GM12873 (cell line): ENCODE measurements at regions not wholly inside any gene's neighbourhood (a gene's known extent, or its start where the extent isn't known, plus 50 kb on each side); places are given as distances from the start of the nearest gene placed in this dataset.

Source experiments
- TF ChIP-seq, protein P1 (sequence below): IDR thresholded peaks from 2 replicates; pipeline ENCODE4 v1.5.1; 2012; ENCODE audit warnings: low read depth, mild to moderate bottlenecking, moderate library complexity, low read length, control low read depth; ENCODE audit not compliant: insufficient read depth; ENCODE audit errors: missing control alignments

DNA sequence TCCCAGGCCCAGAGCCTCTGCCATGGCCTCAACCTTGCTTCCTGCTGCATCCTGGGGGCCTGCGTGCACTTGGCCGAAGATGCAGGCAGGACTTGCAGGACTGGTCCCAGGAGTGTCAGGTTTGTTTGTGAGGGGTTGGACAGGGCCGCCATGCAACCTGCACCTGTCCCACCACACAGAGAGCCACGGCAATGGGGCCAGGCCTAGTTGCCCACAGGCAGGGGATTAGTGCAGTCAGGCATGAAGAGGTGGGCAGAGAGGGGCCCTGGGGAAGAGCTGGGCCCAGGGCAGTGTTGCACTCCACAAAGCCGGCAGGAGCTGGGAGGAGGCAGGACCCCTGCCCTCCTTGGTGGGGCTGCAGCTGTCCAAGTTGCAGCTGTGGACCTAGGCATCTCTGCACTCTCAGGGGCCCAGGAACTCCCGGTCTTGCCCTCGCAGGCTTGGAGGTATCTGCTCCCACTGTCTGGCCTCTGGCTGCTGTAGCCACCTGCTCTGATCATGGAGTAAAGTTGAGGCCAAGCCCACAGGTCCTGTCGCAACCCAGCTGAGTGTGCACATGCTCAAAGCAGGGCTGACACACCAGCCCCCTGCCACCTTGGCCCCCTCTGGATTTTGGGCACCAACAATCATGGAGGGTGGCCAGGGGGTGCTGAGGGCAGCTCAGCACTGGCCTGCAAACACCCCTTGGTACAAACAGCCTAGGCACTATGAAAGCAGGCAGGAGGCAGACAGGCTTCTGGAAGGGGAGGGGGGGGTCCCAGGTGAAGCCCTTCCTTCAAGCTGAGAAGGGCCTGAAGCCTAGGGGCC, 190.4 kb upstream of the PCDH10 start:
- TF ChIP-seq, protein P1, sequence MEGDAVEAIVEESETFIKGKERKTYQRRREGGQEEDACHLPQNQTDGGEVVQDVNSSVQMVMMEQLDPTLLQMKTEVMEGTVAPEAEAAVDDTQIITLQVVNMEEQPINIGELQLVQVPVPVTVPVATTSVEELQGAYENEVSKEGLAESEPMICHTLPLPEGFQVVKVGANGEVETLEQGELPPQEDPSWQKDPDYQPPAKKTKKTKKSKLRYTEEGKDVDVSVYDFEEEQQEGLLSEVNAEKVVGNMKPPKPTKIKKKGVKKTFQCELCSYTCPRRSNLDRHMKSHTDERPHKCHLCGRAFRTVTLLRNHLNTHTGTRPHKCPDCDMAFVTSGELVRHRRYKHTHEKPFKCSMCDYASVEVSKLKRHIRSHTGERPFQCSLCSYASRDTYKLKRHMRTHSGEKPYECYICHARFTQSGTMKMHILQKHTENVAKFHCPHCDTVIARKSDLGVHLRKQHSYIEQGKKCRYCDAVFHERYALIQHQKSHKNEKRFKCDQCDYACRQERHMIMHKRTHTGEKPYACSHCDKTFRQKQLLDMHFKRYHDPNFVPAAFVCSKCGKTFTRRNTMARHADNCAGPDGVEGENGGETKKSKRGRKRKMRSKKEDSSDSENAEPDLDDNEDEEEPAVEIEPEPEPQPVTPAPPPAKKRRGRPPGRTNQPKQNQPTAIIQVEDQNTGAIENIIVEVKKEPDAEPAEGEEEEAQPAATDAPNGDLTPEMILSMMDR = no peak

DNA sequence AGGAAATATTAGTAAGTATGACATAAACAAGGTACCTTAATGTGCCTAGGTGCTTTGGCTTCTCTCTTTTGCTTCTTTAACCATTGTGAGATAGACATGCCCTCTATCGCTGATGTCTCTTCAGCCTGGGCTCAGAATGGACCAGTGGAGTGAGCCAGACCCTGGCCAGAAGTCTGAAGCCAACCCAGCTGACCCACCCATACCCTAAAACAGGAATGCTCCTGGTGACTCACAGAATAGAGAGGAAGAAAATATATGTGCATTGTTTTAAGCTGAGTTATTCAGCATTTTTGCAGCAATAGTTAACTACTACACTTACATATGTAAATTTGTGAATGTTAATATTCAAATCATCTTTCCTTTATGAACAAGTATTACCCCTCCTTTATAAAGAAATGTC, 167.5 kb upstream of the PCDH10 start:
- TF ChIP-seq, protein P1 = no peak

- TF ChIP-seq, protein P1 = no peak
These were observed 166.9 kb upstream of the PCDH10 start for GRCh38 chr4:132982151-132982550.

DNA sequence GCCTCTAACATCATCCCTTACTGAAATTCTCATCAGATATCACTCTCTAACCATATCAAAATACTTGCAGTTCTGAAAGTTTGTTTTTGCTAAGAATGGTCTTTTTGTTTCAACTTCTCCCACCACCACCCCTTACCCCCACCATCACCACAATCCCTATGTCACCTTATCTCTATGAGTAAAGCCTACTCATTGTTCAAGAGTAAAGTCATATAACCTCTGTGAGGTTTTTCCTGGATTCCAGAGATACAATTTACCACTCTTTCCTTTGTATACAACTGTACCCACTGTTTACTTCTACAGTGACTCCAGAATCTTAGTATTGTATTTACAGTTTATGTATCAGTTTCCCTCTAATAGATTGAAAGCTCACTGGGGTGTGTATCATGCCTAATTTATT, 158.0 kb upstream of the PCDH10 start:
- TF ChIP-seq, protein P1 = no peak

DNA sequence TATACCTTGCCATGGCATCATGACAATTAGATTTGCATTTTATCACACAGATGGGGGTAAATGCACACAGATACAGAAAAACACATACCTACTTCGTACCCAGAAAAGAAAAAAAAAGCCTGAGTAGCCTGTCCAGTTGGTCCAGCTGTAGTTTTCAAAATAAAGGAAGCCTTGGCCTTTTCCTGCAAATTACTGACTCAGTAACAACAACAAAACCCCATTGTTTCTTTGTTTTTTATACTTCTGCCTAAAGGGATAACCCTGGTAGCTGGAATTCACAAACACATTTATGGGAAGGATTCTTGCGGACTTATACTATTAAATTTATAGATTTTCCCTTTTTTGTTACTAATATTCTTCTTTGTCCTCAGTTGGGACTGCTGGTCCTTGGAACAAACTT, 156.4 kb upstream of the PCDH10 start:
- TF ChIP-seq, protein P1 = no peak

GRCh38 chr4:132998585-132999230, 150.4 kb upstream of the PCDH10 start:
- TF ChIP-seq, protein P1 = no peak

DNA sequence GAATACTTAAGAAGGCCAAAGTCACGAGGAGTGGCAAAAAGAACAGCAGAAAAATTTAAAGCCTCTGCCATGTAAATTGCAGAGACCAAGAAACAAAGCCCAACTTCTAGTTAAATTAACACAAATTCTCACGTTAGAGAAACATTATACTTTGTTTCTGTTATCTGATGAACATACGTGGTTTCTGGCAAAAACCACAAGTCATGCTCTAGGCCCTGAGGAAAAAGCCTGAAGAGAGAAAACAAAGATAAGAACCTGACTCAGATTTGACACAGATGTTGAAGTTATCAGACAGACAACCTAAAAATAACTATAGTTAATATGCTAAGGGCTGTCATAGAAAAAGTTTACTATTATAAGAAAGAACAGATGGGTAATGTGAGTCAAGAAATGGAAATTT, 149.1 kb upstream of the PCDH10 start:
- TF ChIP-seq, protein P1 = no peak
